Keratinocyte (primary cell): ENCODE measurements at regions not wholly inside any gene's neighbourhood (a gene's known extent, or its start where the extent isn't known, plus 50 kb on each side); places are given as distances from the start of the nearest gene placed in this dataset.

Experiments
- DNase-seq: peaks from one replicate; pipeline ENCODE4 v3.0.0-alpha.2; 2011; ENCODE audit warnings: low read depth, missing footprints, low spot score
- FAIRE-seq: peaks from 2 replicates; lab custom pipeline; 2011; peaks lifted over from hg19 to GRCh38; lab: Jason Lieb, UNC
- H2AFZ ChIP-seq: 2 replicates; pipeline ENCODE4 v1.6.0; 2012; ENCODE audit warnings: low read length, control low read depth, inconsistent platforms; ENCODE audit not compliant: control insufficient read depth
- H3K27ac ChIP-seq: 2 replicates; pipeline ENCODE4 v1.5.1; 2011; ENCODE audit warnings: low read length; ENCODE audit not compliant: control insufficient read depth, insufficient read depth
- H3K27me3 ChIP-seq: 3 replicates; pipeline ENCODE4 v1.6.0; 2011; ENCODE audit warnings: low read length; ENCODE audit not compliant: control insufficient read depth, insufficient read depth; ENCODE audit errors: extremely low read depth
- H3K36me3 ChIP-seq, 2 experiments: 2 replicates in 1 of 2; 3 replicates in 1 of 2; pipeline ENCODE4 v1.5.1; 2011; ENCODE audit warnings: low read length in 2 of 2, mild to moderate bottlenecking in 1 of 2; ENCODE audit not compliant: control insufficient read depth in 2 of 2, insufficient read depth in 2 of 2; ENCODE audit errors: extremely low read depth in 1 of 2
- H3K4me1 ChIP-seq: 3 replicates; pipeline ENCODE4 v1.5.1; 2011; ENCODE audit warnings: low read length; ENCODE audit not compliant: control insufficient read depth, insufficient read depth; ENCODE audit errors: extremely low read depth
- H3K4me2 ChIP-seq: 3 replicates; pipeline ENCODE4 v1.6.0; 2011; ENCODE audit warnings: low read depth, low read length; ENCODE audit not compliant: control insufficient read depth, insufficient read depth; ENCODE audit errors: extremely low read depth
- H3K4me3 ChIP-seq, 3 experiments: fragments of 200-600 bp in 1 of 3; sonication (generic) in 1 of 3; 2 replicates in 2 of 3; 3 replicates in 1 of 3; pipeline ENCODE4 v1.5.1; 2011 to 2016; ENCODE audit warnings: low read length in 3 of 3, mild to moderate bottlenecking in 3 of 3, control low read depth in 2 of 3, inconsistent platforms in 1 of 3, low read depth in 1 of 3, mixed read lengths in 1 of 3, mixed run types in 1 of 3, moderate library complexity in 1 of 3; ENCODE audit not compliant: control insufficient read depth in 2 of 3, insufficient read depth in 2 of 3; ENCODE audit errors: extremely low read depth in 1 of 3
- H3K79me2 ChIP-seq: 2 replicates; pipeline ENCODE4 v1.6.0; 2012; ENCODE audit warnings: low read length; ENCODE audit not compliant: control insufficient read depth, insufficient read depth
- H3K9ac ChIP-seq: 3 replicates; pipeline ENCODE4 v1.6.0; 2011; ENCODE audit warnings: low read length; ENCODE audit not compliant: control insufficient read depth, insufficient read depth; ENCODE audit errors: extremely low read depth
- H3K9me1 ChIP-seq: 3 replicates; pipeline ENCODE4 v1.6.0; 2011; ENCODE audit warnings: low read length; ENCODE audit not compliant: control insufficient read depth, insufficient read depth; ENCODE audit errors: extremely low read depth
- H3K9me3 ChIP-seq: 2 replicates; pipeline ENCODE4 v1.5.1; 2012; ENCODE audit warnings: low read depth, low read length; ENCODE audit not compliant: control insufficient read depth
- H4K20me1 ChIP-seq: 3 replicates; pipeline ENCODE4 v1.6.0; 2011; ENCODE audit warnings: low read length; ENCODE audit not compliant: control insufficient read depth, insufficient read depth; ENCODE audit errors: extremely low read depth
- CTCF ChIP-seq, 3 experiments: IDR thresholded peaks in 1 of 3; conservative IDR thresholded peaks in 1 of 3; optimal IDR thresholded peaks in 1 of 3; 2 replicates in 2 of 3; 3 replicates in 1 of 3; pipeline versions ENCODE3 to v1.5.1; 2011; ENCODE audit warnings: low read length in 3 of 3, mild to moderate bottlenecking in 3 of 3, moderate library complexity in 2 of 3, control low read depth in 1 of 3, inconsistent platforms in 1 of 3; ENCODE audit not compliant: insufficient read depth in 2 of 3; ENCODE audit errors: extremely low read depth in 1 of 3
- EZH2 ChIP-seq: IDR thresholded peaks from one replicate; pipeline ENCODE4 v1.6.1; 2012; ENCODE audit warnings: inconsistent platforms, mild to moderate bottlenecking, low read length, moderate library complexity
- dilution Hi-C: fragments of 300-500 bp; cut with MboI; formaldehyde crosslinking; loops from one replicate; pipeline ENCODE4 v1.7.0; 2020; ENCODE audit warnings: low sequenced_read_pairs; ENCODE audit not compliant: extremely low pct_ligation_motif_present

- peaks cover 12% of the 10 kb centered on the region for H3K4me1 ChIP-seq
- no peak for TF ChIP-seq CTCF (optimal IDR thresholded peaks at IDR 0.05 in 1 of 3, IDR thresholded peaks at IDR 0.05 in 1 of 3, conservative IDR thresholded peaks at IDR 0.05 in 1 of 3; ENCODE audit: extremely low read depth in 1 of 3, insufficient read depth in 2 of 3, low read length in 3 of 3)
- no peak for TF ChIP-seq EZH2
- dilution Hi-C loops = no loop called here
These were observed 93.9 kb upstream of the COG2 start for GRCh38 chr1:230548357-230548756.

GRCh38 chr1:230545181-230545580 is 97.1 kb upstream of the COG2 start:
- H2AFZ ChIP-seq = no peak overlapping the region
- no peak overlapping the region for H3K4me2 ChIP-seq
- dilution Hi-C loops = no loop called here
- peaks cover 26% of the 10 kb centered on the region for H3K4me1 ChIP-seq
- DNase-seq (no peak), FAIRE-seq (no peak)
- H3K4me3 ChIP-seq = no peak overlapping the region
- no peak overlapping the region for H3K9ac ChIP-seq
- no peaks in the 10 kb centered on the region for H3K36me3 ChIP-seq
- no peaks in the 10 kb centered on the region for H3K9me3 ChIP-seq
- no peaks in the 10 kb centered on the region for H3K79me2 ChIP-seq
- peaks cover 3% of the 10 kb centered on the region for H4K20me1 ChIP-seq
- TF ChIP-seq CTCF (optimal IDR thresholded peaks at IDR 0.05 in 1 of 3, IDR thresholded peaks at IDR 0.05 in 1 of 3, conservative IDR thresholded peaks at IDR 0.05 in 1 of 3; ENCODE audit: extremely low read depth in 1 of 3, insufficient read depth in 2 of 3, low read length in 3 of 3) = no peak
- TF ChIP-seq EZH2 = no peak
- peaks cover 58% of the 10 kb centered on the region for H3K27me3 ChIP-seq
- H3K27ac ChIP-seq = no peak overlapping the region
- peaks cover 2% of the 10 kb centered on the region for H3K9me1 ChIP-seq

More at GRCh38 chr1:230548357-230548756, 93.9 kb upstream of the COG2 start:
- Histone ChIP-seq H2AFZ (no peak overlapping the region), H3K27ac (no peak overlapping the region), H3K27me3 (peaks cover 52% of the 10 kb centered on the region), H3K9ac (no peak overlapping the region), H3K79me2 (no peaks in the 10 kb centered on the region), H3K9me3 (no peaks in the 10 kb centered on the region), H3K4me3 (no peak overlapping the region), H3K36me3 (no peaks in the 10 kb centered on the region), H3K4me2 (no peak overlapping the region), H4K20me1 (peaks cover 3% of the 10 kb centered on the region), H3K9me1 (peaks cover 2% of the 10 kb centered on the region)
- FAIRE-seq (no peak), DNase-seq (no peak)
